GM12892 (cell line): ENCODE measurements at regions not wholly inside any gene's neighbourhood (a gene's known extent, or its start where the extent isn't known, plus 50 kb on each side); places are given as distances from the start of the nearest gene placed in this dataset.

Experiments used
- DNase-seq: peaks from one replicate; pipeline ENCODE4 v3.0.0; 2011; ENCODE audit not compliant: insufficient read length
- FAIRE-seq: peaks from 2 replicates; lab custom pipeline; 2011; peaks lifted over from hg19 to GRCh38; lab: Jason Lieb, UNC
- POLR2A ChIP-seq: IDR thresholded peaks from 2 replicates; pipeline ENCODE4 v1.6.1; 2011; ENCODE audit warnings: low read depth, low read length, control low read depth
- POLR2AphosphoS5 ChIP-seq: IDR thresholded peaks from 2 replicates; pipeline ENCODE4 v1.6.1; 2011; ENCODE audit warnings: low read depth, low read length, control low read depth
- TAF1 ChIP-seq: IDR thresholded peaks from 2 replicates; pipeline ENCODE4 v1.6.1; 2011; ENCODE audit warnings: low read depth, mild to moderate bottlenecking, control low read depth, low read length, borderline replicate concordance

GRCh38 chr4:60500810-60501209, 699.3 kb upstream of the ADGRL3 start:
- no peak for TF ChIP-seq POLR2AphosphoS5
- TF ChIP-seq TAF1, result no peak
- no peak for DNase-seq
- FAIRE-seq, result no peak

GRCh38 chr4:60502733-60503132, 697.4 kb upstream of the ADGRL3 start:
- FAIRE-seq, result no peak
- DNase-seq, result no peak
- TF ChIP-seq POLR2A (no peak), POLR2AphosphoS5 (no peak), TAF1 (no peak)

GRCh38 chr4:60506061-60506460, 694.1 kb upstream of the ADGRL3 start:
- no peak for FAIRE-seq
- DNase-seq, result no peak

GRCh38 chr4:60522265-60522664, 677.9 kb upstream of the ADGRL3 start:
- no peak for DNase-seq
- TF ChIP-seq POLR2A (no peak), TAF1 (no peak), POLR2AphosphoS5 (no peak)
- FAIRE-seq, result no peak

More at GRCh38 chr4:60506061-60506460, 694.1 kb upstream of the ADGRL3 start:
- no peak for TF ChIP-seq POLR2AphosphoS5
- TF ChIP-seq POLR2A, result no peak
- TF ChIP-seq TAF1, result no peak

GRCh38 chr4:60531776-60532379, 668.2 kb upstream of the ADGRL3 start:
- no peak for FAIRE-seq
- no peak for DNase-seq
- TF ChIP-seq TAF1, result no peak
- TF ChIP-seq POLR2A, result no peak
- TF ChIP-seq POLR2AphosphoS5, result no peak

- TF ChIP-seq TAF1 (no peak), POLR2AphosphoS5 (no peak), POLR2A (no peak)
- DNase-seq (no peak), FAIRE-seq (no peak)
These were observed 655.1 kb upstream of the ADGRL3 start for GRCh38 chr4:60544981-60545380.

- TF ChIP-seq POLR2A (no peak), TAF1 (no peak), POLR2AphosphoS5 (no peak)
- FAIRE-seq (no peak), DNase-seq (no peak)
These were observed 637.8 kb upstream of the ADGRL3 start for GRCh38 chr4:60562334-60562733.

- TF ChIP-seq POLR2A (no peak), TAF1 (no peak), POLR2AphosphoS5 (no peak)
- no peak for DNase-seq
- FAIRE-seq, result no peak
These were observed 634.6 kb upstream of the ADGRL3 start for GRCh38 chr4:60565558-60565957.

- FAIRE-seq, result no peak
- DNase-seq, result no peak
- TF ChIP-seq POLR2AphosphoS5 (no peak), POLR2A (no peak), TAF1 (no peak)
These were observed 624.8 kb upstream of the ADGRL3 start for GRCh38 chr4:60575336-60575735.

GRCh38 chr4:60579335-60579734, 620.8 kb upstream of the ADGRL3 start:
- no peak for DNase-seq
- TF ChIP-seq POLR2A, result no peak
- TF ChIP-seq POLR2AphosphoS5, result no peak
- no peak for TF ChIP-seq TAF1
- FAIRE-seq, result no peak

- FAIRE-seq (no peak), DNase-seq (no peak)
- TF ChIP-seq TAF1 (no peak), POLR2AphosphoS5 (no peak), POLR2A (no peak)
These were observed 618.1 kb upstream of the ADGRL3 start for GRCh38 chr4:60581919-60582536.

GRCh38 chr4:60588556-60588955, 611.6 kb upstream of the ADGRL3 start:
- no peak for FAIRE-seq
- TF ChIP-seq POLR2AphosphoS5 (no peak), TAF1 (no peak), POLR2A (no peak)

More at GRCh38 chr4:60588556-60588955, 611.6 kb upstream of the ADGRL3 start:
- DNase-seq, result no peak
